MG63 (cell line): ENCODE measurements at regions not wholly inside any gene's neighbourhood (a gene's known extent, or its start where the extent isn't known, plus 50 kb on each side); places are given as distances from the start of the nearest gene placed in this dataset.
"Not testable (repeated sequence)": the region's sequence is repeated elsewhere in the genome, so short reads cannot be mapped to it uniquely, and the experiment has no call there.

Experiments used
- DNase-seq: peaks from one replicate; pipeline ENCODE4 v3.0.0-alpha.2; 2020
- H3K27me3 ChIP-seq: fragments of 250-450 bp; sonication (Bioruptor Pico); 2 replicates; pipeline ENCODE4 v1.5.1; 2020; ENCODE audit warnings: mild to moderate bottlenecking, moderate library complexity
- H3K36me3 ChIP-seq: fragments of 250-450 bp; sonication (Bioruptor Pico); 2 replicates; pipeline ENCODE4 v1.5.1; 2020; ENCODE audit warnings: mild to moderate bottlenecking, moderate library complexity
- H3K4me3 ChIP-seq: fragments of 250-450 bp; sonication (Bioruptor Pico); 2 replicates; pipeline ENCODE4 v1.5.1; 2020; ENCODE audit warnings: mild to moderate bottlenecking, moderate library complexity
- H3K9me3 ChIP-seq: fragments of 250-450 bp; sonication (Bioruptor Pico); 2 replicates; pipeline ENCODE4 v1.5.1; 2020; ENCODE audit warnings: mild to moderate bottlenecking, moderate library complexity

- no peak for DNase-seq
- Histone ChIP-seq H3K36me3 (no peaks in the 10 kb centered on the region), H3K9me3 (no peaks in the 10 kb centered on the region), H3K4me3 (no peak overlapping the region), H3K27me3 (no peaks in the 10 kb centered on the region)
These were observed 832.8 kb upstream of the ID2 start for GRCh38 chr2:7849027-7849426.

DNA sequence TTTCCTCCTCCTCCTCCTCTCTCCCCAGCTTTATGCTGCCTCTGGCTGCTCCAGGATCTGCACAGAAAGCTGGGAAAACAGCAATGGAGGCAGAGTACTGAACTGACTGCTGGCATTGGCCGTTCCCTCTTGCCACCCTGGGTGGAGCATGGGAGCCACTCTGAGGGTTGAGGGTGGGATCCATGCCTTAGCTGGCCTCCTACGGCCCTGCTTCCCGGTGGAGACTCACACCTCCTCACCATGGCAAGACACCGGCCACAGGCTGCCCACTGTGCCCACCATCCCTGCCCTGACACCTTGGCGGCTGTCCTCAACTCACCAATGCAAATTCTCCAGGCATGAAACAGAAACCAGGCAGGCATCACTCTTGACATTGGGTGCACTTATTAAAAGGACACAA, 832.3 kb upstream of the ID2 start:
- H3K27me3 ChIP-seq: no peaks in the 10 kb centered on the region
- no peak overlapping the region for H3K4me3 ChIP-seq
- DNase-seq: no peak
- no peaks in the 10 kb centered on the region for H3K9me3 ChIP-seq
- no peaks in the 10 kb centered on the region for H3K36me3 ChIP-seq

DNA sequence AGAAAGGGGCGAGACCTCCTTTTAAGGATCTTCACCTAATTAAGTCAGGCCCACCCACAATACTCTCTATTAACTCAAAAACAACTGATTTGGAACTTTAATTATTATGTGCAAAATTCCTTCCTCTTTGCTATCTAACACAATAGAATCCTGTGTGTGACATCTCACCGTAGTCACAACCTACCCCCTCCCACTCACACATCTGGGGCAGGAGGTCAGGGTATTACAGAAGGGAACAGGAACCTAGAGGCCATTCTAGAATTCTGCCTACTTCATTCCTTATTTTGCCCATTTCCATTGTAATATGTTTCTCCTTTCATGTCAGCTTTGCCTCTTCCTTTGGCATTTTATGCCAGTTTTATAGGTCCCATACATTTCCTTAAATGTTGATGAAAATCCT, 829.3 kb upstream of the ID2 start:
- Histone ChIP-seq H3K9me3 (no peaks in the 10 kb centered on the region), H3K4me3 (no peak overlapping the region), H3K27me3 (no peaks in the 10 kb centered on the region), H3K36me3 (no peaks in the 10 kb centered on the region)
- DNase-seq: no peak

- Histone ChIP-seq H3K36me3 (no peaks in the 10 kb centered on the region), H3K4me3 (no peak overlapping the region), H3K27me3 (no peaks in the 10 kb centered on the region), H3K9me3 (no peaks in the 10 kb centered on the region)
- no peak for DNase-seq
These were observed 824.0 kb upstream of the ID2 start for GRCh38 chr2:7857904-7858303.

- Histone ChIP-seq H3K27me3 (no peaks in the 10 kb centered on the region), H3K9me3 (no peaks in the 10 kb centered on the region), H3K4me3 (no peak overlapping the region), H3K36me3 (no peaks in the 10 kb centered on the region)
- no peak for DNase-seq
These were observed 823.2 kb upstream of the ID2 start for GRCh38 chr2:7858624-7859023.

DNA sequence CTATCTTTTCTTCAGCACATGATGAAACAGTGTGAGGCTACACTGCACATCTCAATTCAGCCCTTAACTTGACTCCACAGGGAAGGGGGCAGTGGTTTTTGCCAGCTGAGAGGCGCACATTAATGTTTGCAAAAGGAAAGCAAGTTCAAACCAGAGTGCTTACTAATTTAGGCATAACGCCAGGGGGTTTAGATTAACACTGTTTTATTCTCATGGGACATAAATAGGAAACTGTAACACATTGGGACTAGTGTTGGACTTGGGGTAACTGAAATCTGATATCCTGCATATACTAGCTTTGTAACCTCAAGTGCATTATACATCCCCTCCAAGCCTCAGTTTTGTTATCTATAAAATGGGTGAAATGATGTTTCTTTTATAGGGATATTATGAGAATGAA, 821.2 kb upstream of the ID2 start:
- DNase-seq: peak; percentile 19
- H3K4me3 ChIP-seq: no peak overlapping the region

DNA sequence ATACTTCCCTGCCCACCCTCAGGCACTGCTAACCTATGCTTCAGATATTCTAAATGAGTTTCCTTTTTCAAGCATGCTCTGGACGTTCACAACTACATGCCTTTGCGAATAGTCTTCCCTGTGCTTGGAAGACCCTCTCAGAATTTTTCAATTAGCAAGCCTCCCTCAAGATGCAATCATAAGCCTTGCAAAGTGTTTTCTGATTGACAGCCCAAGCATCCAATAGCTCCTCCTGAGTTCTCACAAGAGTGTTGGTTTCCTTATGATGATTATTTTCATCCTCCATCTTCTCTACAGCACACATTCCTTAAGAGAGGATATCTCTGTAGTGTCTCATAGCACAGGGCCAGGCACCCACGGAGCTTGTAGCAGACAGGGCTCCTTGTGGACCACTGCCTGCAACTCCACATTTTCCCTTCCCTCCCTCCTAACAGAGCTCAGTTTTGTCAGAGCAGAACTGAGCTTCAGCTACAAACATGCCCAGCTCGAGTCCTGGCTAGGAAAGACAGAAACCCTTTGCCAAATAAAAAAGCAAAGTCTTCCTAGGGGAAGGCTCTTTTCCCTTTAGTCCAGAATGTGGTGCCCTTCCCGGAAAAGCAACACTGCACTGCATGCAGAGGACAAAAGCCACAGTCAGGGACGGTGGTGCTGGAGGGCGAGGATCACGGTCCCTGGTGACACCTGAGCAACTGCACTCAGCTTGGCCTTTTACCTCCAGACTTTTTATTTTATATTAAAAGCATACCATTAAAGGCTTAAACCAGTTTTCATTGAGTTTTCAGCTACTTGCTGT, 819.8 kb upstream of the ID2 start:
- Histone ChIP-seq H3K36me3 (no peaks in the 10 kb centered on the region), H3K9me3 (no peaks in the 10 kb centered on the region), H3K27me3 (no peaks in the 10 kb centered on the region), H3K4me3 (no peak overlapping the region)
- no peak for DNase-seq

More for the DNA sequence above, 821.2 kb upstream of the ID2 start:
- H3K9me3 ChIP-seq: no peaks in the 10 kb centered on the region
- H3K36me3 ChIP-seq: no peaks in the 10 kb centered on the region
- no peaks in the 10 kb centered on the region for H3K27me3 ChIP-seq

GRCh38 chr2:7866104-7866503, 815.8 kb upstream of the ID2 start:
- Histone ChIP-seq H3K4me3 (no peak overlapping the region), H3K9me3 (no peaks in the 10 kb centered on the region), H3K36me3 (no peaks in the 10 kb centered on the region), H3K27me3 (no peaks in the 10 kb centered on the region)
- DNase-seq: no peak

- no peaks in the 10 kb centered on the region for H3K36me3 ChIP-seq
- H3K4me3 ChIP-seq: no peak overlapping the region
- H3K9me3 ChIP-seq: no peaks in the 10 kb centered on the region
- no peak for DNase-seq
- H3K27me3 ChIP-seq: no peaks in the 10 kb centered on the region
These were observed 815.0 kb upstream of the ID2 start for GRCh38 chr2:7866825-7867224.

DNA sequence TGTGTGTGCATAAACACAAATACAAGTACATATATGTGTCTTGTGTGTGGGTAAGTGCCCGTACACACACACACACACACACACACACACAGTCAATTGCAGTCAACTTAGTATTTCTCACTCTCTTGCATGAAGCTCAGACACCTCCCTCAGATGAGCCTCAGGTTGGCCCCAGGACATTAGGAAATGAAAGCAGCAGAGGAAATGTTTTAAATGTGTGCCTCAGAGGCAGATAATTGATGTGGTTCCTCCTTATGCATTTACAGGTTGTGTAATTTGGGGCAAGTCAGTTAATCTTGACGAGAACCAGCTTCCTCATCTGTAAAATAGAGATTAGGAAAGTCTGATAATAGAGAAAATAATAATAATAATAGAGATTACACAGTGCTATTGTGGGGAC, 814.0 kb upstream of the ID2 start:
- DNase-seq: no peak
- H3K36me3 ChIP-seq: no peaks in the 10 kb centered on the region
- H3K27me3 ChIP-seq: no peaks in the 10 kb centered on the region
- H3K9me3 ChIP-seq: no peaks in the 10 kb centered on the region
- no peak overlapping the region for H3K4me3 ChIP-seq

DNA sequence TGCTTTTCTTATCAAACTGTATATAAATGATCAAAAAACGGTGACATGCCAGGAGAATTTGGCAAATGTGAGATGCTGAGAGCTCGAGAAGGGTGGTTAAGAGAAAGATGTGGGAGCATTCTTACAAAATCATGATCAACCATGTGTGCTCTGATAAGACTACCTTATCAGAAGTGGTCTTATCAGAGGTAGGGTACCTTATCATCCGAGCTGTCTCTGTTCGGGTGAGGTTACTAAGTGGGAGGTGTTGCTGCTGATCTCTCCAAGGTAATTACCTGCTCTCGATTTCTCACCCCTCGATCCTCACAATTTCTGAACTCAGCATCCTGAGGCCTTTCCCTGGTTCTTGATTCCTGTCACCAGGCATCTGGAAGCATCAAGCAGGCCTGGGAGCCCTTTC, 813.0 kb upstream of the ID2 start:
- H3K4me3 ChIP-seq: no peak overlapping the region
- H3K9me3 ChIP-seq: no peaks in the 10 kb centered on the region
- no peak for DNase-seq
- H3K36me3 ChIP-seq: no peaks in the 10 kb centered on the region
- H3K27me3 ChIP-seq: no peaks in the 10 kb centered on the region

GRCh38 chr2:7876445-7876844, 805.4 kb upstream of the ID2 start:
- H3K9me3 ChIP-seq, DNase-seq: not testable (repeated sequence)

DNA sequence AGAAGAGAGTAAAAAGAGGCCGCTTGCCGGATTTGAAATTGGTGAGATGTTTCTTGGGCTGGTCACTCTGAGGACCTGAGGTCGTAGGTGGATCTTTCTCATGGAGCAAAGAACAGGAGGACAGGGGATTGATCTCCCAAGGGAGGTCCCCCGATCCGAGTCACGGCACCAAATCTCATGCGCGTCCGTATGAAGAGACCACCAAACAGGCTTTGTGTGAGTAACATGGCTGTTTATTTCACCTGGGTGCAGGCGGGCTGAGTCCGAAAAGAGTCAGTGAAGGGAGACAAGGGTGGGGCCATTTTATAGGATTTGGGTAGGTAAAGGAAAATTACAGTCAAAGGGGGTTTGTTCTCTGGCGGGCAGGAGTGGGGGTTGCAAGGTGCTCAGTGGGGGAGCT, 803.6 kb upstream of the ID2 start:
- not testable (repeated sequence) for H3K9me3 ChIP-seq, H3K27me3 ChIP-seq, DNase-seq, H3K4me3 ChIP-seq, H3K36me3 ChIP-seq

More at GRCh38 chr2:7876445-7876844, 805.4 kb upstream of the ID2 start:
- H3K4me3 ChIP-seq, H3K27me3 ChIP-seq, H3K36me3 ChIP-seq: not testable (repeated sequence)

- H3K9me3 ChIP-seq: no peaks in the 10 kb centered on the region
- no peaks in the 10 kb centered on the region for H3K36me3 ChIP-seq
- H3K4me3 ChIP-seq: no peak overlapping the region
- DNase-seq: no peak
- H3K27me3 ChIP-seq: no peaks in the 10 kb centered on the region
These were observed 802.9 kb upstream of the ID2 start for GRCh38 chr2:7878786-7879482.

DNA sequence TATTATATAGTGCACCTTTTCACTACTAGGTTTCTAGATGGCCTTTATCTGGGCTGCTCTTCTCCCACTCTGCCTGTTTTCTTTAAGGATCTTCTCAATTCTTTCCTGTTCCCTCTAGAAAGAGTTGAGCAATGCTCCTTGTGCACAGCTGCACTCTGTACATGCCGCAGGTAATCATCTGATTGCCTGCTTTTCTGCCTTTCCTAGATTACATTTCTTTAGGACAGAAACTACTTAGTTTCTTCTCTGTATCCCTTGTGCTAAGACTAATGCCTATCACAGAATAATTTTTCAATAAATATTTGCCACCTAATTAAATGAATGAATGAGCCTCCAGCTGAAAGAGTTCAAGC, 802.4 kb upstream of the ID2 start:
- no peaks in the 10 kb centered on the region for H3K9me3 ChIP-seq
- no peak overlapping the region for H3K4me3 ChIP-seq
- no peak for DNase-seq
- no peaks in the 10 kb centered on the region for H3K27me3 ChIP-seq
- no peaks in the 10 kb centered on the region for H3K36me3 ChIP-seq

GRCh38 chr2:7880126-7880525, 801.7 kb upstream of the ID2 start:
- Histone ChIP-seq H3K36me3 (no peaks in the 10 kb centered on the region), H3K4me3 (no peak overlapping the region), H3K9me3 (no peaks in the 10 kb centered on the region), H3K27me3 (no peaks in the 10 kb centered on the region)
- DNase-seq: no peak

DNA sequence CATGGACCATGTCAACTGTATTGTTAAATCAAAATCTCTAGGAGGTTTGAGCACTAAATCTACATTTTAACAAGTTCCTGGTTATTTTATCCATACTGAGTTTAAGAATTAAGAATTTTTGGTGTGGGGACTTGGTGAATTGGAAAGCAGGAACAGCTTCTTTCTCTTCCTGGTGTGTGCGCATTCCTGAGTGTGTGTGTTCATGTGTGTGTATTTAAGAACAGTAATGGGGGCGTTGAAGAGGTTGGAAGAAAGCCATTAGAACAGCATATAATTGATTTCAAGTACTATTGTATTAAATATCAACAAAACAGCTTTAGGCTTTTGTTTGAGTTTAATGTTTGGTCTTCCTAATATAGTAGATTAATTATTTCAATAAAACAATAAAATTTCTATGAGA, 801.3 kb upstream of the ID2 start:
- Histone ChIP-seq H3K4me3 (no peak overlapping the region), H3K27me3 (no peaks in the 10 kb centered on the region), H3K36me3 (no peaks in the 10 kb centered on the region), H3K9me3 (no peaks in the 10 kb centered on the region)
- no peak for DNase-seq

- Histone ChIP-seq H3K27me3 (no peaks in the 10 kb centered on the region), H3K9me3 (no peaks in the 10 kb centered on the region), H3K4me3 (no peak overlapping the region), H3K36me3 (no peaks in the 10 kb centered on the region)
- DNase-seq: no peak
These were observed 800.8 kb upstream of the ID2 start for GRCh38 chr2:7881063-7881462.
